GM18519 (cell line): ENCODE measurements at regions not wholly inside any gene's neighbourhood (a gene's known extent, or its start where the extent isn't known, plus 50 kb on each side); places are given as distances from the start of the nearest gene placed in this dataset.
A peak's percentile ranks its signal among the peaks of the same experiment; 100 is the strongest.

Experiments used
- ATAC-seq: cut with Tn5 transposase; IDR thresholded peaks from one replicate; pipeline ENCODE4 v1.9.1; 2021; ENCODE audit warnings: mild to moderate bottlenecking, moderate library complexity; ENCODE audit not compliant: unreplicated experiment, low FRiP score

DNA sequence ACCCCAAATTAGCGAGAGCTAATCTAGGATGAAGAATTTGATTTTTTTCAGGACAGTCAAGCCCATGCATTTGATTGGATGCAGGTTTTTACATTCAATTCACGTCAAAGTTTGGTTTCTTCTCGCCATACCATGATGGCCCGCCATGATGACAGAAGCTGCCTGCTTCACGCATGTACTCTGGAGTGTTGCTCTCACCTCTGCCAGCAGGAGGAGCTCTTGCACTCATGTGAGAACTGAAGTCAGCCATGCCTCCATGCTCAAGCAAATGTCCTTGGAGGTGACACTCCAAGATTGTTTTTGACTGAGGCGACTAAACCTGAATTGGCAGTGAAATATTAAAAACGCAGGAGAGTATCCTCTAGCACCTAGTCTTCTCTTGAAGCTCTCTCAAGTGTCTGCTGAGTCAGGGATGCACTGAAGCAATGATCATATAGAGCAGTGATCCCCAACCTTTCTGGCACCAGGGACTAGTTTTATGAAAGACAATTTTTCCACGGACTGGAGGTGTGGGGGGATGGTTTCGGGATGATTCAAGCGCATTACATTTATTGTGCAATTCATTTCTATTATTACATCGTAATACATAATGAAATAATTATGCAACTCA lies 120.9 kb downstream of the SAMMSON start:
- ATAC-seq = peak; percentile 99

DNA sequence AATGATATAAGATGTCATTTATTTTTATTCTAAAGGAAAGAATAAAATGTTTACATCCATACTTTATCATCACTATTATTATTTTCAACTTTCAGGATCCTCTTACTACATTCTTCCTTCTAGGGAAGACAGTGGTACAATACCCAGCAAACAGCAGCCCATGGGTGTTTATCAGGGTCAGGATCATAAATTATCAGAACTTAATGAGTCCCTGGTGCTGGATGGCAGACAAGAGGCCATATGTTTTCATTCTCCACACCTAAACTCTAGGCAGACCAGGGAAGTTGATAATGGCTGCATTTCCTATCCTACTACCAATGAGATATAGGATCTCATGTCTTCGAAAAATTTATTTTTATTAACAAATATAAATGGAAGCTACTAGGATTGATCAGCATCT lies 127.7 kb downstream of the SAMMSON start:
- ATAC-seq = no peak

- ATAC-seq = no peak
Observed at GRCh38 chr3:70137366-70137765, 137.8 kb downstream of the SAMMSON start.

GRCh38 chr3:70138606-70139005 lies 139.1 kb downstream of the SAMMSON start:
- ATAC-seq = no peak
